ENCODE measurements at regions not wholly inside any gene's neighbourhood (a gene's known extent, or its start where the extent isn't known, plus 50 kb on each side); places are given as distances from the start of the nearest gene placed in this dataset.
"Not testable (repeated sequence)": the region's sequence is repeated elsewhere in the genome, so short reads cannot be mapped to it uniquely, and the experiment has no call there.

GRCh38 chr1:116265931-116266863, 106.8 kb upstream of the ATP1A1 start:
- no peak for DNase-seq

GRCh38 chr1:116266864-116267212, 106.2 kb upstream of the ATP1A1 start:
- DNase-seq = no peak

- DNase-seq = no peak
These were observed 104.8 kb upstream of the ATP1A1 start for GRCh38 chr1:116268211-116268610.

DNA sequence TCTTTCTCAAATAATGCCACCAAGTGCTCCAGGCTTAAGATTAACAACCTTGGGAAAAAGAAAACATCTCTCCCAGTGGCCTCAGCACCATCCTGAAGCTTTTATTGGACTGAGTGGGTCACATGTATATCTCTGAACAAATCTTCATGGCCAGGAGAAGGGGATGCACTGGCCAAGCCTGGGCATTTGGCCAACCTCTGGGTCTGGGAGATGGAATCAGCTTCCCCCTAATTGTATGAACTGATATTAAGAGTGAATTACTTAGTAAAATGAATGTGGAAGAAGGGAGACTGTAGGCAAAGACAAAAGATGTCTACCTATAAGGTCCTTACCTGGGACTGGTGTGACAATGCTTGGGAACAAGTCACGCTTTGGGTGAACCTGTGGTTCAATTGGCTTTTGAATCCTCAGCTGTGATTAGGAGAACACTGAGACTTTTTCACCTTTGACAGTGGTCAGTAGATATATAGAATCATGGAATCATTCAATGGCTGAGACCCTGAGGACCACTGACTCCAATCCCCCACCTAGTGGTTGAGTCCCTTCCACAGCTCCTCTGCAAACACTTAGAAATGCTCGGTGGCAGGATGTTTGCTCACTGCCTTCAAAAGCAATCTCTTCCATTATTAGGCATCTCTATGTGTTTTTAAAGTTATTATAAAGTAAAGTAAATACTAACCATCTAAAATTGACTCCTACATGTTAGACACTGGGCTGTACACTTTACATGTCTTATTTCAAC, 102.6 kb upstream of the ATP1A1 start:
- DNase-seq = no peak

GRCh38 chr1:116273042-116273783, 99.8 kb upstream of the ATP1A1 start:
- peak; percentile 49 for DNase-seq

DNA sequence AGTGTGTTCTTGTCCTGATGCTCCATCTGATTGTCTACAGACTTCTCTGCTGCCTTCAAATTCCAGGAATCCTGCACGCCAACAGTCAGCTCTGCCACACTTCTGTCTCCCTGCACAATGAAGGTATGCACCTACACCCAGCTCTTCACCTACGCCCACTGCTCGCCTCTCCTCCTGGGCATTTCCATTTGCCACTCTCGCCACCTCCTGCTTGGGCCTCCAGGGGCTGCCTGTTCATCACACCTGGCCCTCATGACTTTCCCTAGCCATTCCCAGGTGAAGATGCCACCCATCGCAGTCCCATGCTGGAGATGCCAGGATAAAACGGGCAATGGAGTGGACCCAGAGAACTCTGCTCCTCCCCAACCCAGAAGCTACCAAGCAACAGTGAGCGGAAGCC, 96.5 kb upstream of the ATP1A1 start:
- DNase-seq = no peak

- no peak for DNase-seq
These were observed 95.1 kb upstream of the ATP1A1 start for GRCh38 chr1:116277840-116278540.

- DNase-seq = no peak
These were observed 94.5 kb upstream of the ATP1A1 start for GRCh38 chr1:116278541-116278866.

GRCh38 chr1:116279715-116280114, 93.3 kb upstream of the ATP1A1 start:
- no peak for DNase-seq

- no peak for DNase-seq
These were observed 88.1 kb upstream of the ATP1A1 start for GRCh38 chr1:116284819-116285390.

DNA sequence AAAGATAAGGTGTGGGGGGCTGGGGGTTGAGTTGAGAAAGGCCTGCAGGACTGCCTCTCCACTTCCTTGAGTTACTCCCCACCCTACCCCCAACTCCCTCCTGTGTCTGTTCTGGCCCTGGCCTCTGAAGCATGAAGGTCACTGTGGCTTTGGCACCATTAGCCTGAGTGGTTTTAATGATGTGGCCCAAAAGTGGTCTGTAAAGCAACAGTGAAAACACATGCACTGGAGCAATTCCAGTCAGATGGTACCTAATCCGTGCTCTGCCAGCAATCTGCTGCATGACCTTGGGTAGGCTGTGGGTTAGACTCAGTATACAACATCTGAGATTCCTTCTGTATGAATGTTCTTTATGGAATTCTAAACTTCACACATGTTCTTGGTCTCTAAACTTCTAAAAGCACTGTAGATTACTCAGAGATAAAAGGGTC, 86.5 kb upstream of the ATP1A1 start:
- no peak for DNase-seq

GRCh38 chr1:116287341-116288200, 85.5 kb upstream of the ATP1A1 start:
- DNase-seq = no peak

DNA sequence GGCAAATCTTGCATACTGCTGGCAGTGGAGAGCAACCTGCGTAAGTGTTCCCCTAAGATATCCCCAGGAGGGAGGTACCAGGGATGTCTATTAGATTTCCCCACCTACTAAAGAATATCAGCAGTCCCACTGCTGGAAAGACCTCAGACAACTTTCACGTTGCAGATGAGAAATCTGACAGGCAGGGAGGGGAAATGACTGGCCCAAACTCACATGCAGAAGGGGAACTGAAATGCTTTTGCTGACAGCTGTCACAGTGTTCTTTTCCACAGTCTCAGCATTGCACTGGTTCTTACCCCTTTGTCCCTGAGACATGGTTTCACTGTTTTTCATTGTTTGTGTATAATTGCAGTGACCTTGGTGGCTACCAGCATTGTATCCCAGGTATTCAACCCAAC, 84.8 kb upstream of the ATP1A1 start:
- DNase-seq = no peak

DNA sequence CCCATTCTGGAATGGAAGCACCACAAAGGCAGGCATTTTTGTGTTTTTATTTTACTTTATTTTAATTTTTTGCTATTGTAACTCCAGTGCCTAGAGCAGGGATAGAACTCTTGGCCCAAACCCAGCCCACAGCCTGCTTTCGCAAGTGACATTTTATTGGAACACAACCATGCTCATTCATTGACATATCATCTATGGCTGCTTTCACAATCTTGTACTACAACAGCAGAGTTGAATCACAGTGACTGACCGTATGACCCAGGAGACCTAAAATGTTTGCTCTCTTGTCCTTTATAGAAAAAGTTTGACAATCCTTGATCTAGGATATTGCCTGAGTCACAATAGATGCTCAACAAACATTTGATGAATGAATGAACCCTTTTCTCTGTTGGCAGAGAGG, 83.9 kb upstream of the ATP1A1 start:
- no peak for DNase-seq

GRCh38 chr1:116290085-116290705, 82.8 kb upstream of the ATP1A1 start:
- no peak for DNase-seq

GRCh38 chr1:116291024-116291423, 82.0 kb upstream of the ATP1A1 start:
- no peak for DNase-seq

DNA sequence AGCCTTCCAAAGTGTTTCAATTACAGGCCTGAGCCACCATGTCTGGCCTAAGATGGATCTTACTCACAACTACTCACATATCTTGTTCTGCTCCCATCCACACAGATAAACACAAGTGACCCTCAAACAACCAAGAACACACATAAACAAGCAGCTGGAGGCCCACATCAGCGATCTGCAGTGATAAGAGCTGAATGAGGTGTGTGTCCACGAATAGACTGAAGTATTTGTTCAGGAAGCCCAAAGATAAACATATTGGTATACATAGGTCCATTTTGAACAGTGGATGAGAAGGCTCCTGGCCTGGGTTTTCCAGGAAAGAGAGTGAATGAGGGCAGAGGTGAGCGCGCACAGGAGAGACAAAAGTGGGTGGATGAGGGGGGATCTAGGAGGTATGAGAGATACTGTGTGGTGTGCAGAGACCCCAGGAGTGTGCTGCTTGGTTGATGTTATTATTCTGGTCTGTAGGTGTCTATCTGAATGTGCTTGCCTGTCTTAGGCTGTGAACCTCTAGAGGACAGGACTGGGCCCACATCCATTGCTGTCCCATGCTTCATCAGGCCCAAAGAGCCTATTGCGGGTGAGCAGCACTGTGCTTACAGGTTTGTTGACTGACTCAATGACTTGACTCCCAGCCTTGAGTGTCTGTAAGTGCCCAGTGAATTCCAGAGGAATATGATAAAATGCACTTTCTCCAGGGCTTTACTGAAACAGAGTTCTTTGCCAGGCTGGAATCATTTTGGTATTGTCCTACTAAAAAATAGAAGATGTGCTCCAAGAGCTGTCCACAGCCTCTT, 79.9 kb upstream of the ATP1A1 start:
- no peak for DNase-seq

GRCh38 chr1:116297495-116298212, 75.4 kb upstream of the ATP1A1 start:
- no peak for DNase-seq

DNA sequence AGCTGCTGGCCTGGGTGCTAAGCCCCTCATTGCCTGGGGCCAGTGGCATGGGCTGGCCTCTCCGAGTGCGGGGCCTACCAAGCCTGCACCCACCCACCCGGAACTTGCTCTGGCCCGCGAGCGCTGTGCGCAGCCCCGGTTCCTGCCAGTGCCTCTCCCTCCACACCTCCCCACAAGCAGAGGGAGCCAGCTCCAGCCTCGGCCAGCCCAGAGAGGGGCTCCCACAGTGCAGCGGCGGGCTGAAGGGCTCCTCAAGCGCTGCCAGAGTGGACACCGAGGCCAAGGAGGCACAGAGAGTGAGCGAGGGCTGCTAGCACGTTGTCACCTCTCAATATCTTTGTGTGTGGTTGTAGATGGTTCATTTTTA, 74.8 kb upstream of the ATP1A1 start:
- DNase-seq = not testable (repeated sequence)

DNA sequence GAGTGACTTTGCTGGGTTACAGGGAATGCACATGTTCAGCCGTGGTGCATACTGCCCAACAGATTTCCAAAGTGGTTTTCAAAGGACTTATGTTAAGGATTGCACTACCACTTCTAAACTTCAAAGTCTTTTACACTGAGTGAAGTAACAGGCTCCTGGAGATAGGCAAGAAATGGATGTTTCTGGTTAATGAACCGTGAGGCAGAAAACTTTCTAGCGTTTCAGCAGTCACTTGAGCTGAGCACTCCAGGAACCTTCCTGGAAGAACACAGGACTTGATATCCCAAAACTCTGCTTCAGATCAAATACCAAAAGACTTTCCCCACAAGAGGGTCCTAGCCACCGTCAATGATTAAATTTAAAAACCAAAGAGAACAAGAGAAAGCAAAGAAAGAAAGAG, 74.3 kb upstream of the ATP1A1 start:
- no peak for DNase-seq

Measured in right forelimb (tissue), 1 donor.